ENCODE measurements at regions not wholly inside any gene's neighbourhood (a gene's known extent, or its start where the extent isn't known, plus 50 kb on each side); places are given as distances from the start of the nearest gene placed in this dataset.
"Not testable (repeated sequence)": the region's sequence is repeated elsewhere in the genome, so short reads cannot be mapped to it uniquely, and the experiment has no call there.

DNA sequence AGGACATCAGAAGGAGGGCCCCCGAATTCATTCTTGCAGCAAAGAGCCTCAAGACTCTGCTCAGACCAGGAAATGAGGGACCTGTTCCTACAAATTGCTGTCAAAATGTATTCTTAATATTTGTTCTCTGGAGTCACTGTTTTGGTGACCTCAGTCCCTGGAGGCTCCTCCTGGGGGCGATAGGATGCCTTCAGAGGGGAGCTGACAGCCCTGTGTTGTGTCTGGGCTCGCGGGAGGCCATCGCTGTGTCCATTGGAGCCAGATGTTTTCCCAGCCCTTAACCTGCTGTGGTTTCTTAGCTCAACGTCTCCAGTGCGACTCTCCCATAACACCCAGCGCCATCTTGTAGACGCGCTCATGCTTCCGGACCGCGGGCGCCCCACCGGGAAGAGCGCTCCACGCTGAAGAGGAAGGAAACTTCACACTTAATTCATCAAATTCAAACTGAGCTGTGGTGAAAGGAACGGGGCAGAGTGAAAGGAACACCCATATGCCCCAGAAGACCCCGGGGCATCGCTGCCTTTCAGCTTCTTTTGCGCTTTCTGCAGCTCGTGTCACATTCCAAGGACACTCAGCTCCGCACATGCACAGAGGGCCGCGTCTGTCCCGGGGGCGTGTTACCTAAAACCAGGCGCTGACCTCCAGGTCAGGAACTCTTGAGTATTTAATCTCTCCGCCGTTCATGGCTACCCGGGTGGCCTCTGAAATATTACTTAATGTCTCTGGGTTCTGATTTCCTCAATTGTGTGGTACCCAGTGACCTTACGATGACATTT lies 112.3 kb upstream of the GDNF start:
- DNase-seq = no peak

- no peak for DNase-seq
These were observed 110.6 kb upstream of the GDNF start for GRCh38 chr5:37950436-37950835.

DNA sequence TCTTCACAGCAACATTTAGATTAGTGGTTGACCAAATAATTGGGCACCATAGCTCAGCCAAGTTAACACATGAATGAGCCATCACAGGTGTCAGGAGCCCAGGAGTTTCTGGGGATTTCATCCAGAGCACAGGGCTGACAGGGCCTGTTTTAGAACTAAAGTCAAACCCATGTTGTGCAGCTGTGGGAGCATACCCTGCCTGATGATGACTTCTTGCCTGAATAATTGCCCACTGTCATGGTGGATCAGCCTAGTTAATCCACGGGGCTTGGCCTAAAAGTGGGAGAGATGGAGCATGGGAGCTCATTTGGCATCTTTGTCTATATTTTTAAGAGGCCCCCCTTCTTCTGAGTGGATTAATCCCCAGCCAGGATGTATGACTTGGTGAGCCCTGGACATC lies 105.6 kb upstream of the GDNF start:
- no peak for DNase-seq

DNA sequence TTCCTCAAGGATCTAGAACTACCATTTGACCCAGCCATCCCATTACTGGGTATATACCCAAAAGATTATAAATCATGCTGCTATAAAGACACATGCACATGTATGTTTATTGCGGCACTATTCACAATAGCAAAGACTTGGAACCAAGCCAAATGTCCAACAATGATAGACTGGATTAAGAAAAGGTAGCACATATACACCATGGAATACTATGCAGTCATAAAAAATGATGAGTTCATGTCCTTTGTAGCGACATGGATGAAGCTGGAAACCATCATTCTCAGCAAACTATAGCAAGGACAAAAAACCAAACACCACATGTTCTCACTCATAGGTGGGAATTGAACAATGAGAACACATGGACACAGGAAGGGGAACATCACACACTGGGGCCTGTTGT lies 103.3 kb upstream of the GDNF start:
- not testable (repeated sequence) for DNase-seq

- DNase-seq = no peak
These were observed 101.2 kb upstream of the GDNF start for GRCh38 chr5:37940931-37941623.

GRCh38 chr5:37938861-37939260 lies 99.0 kb upstream of the GDNF start:
- no peak for DNase-seq

DNA sequence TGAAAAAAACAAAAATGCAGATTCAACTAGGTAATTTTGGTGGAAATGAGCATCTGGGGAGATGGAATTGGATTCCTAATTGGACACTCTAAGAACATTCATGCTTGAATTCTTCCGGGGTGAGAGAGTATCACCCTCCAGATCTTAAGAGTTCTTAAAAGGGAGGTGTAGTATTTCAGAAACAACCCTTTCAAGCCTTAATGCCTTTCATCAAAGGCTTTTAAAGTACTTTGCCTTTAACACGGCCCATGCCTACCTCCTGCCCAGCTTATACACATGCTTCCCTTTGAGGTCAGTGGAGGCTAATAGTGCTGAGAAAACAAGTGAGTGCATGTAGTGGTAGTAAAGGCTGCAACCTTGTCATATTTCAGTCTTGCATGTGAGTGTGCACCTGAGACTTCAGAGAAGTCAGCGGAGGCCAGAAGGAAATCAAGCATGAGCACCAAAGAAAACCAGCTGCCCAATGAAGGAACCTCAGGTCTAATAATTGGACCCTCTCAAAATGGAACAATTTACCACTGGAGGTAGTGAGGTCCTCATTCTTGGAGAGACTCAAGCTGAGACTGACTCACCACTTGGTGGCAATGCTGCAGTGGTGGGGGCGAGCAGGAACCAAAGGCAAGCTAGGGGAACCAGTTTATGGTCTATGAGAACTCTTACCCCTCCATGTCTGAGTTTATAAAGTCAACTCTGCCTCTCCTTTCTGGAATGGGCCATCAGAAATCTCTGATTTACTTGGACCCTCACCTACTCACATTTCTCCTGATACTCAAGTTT lies 98.4 kb upstream of the GDNF start:
- no peak for DNase-seq

- no peak for DNase-seq
These were observed 96.2 kb upstream of the GDNF start for GRCh38 chr5:37936091-37936490.

- no peak for DNase-seq
These were observed 93.7 kb upstream of the GDNF start for GRCh38 chr5:37933576-37933975.

DNA sequence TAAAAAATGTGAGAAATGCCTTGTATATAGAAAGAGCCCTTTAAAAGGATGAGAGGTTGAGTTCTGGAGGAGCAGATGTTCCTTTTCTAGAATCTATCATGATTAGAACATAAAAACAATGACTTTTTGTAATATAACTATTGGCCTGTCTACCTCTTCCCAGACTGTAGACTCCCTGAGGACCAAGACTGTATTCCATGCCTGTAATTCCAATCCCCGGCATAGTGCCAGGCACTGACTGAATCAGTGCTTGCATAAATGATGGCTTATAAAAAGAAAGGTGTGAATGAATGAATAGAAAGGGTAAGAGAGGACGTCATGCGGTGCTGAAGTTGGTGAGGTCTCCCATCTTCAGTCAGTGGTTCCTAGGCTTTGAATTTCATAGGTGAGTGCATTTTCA lies 92.6 kb upstream of the GDNF start:
- no peak for DNase-seq

GRCh38 chr5:37931541-37931940 lies 91.7 kb upstream of the GDNF start:
- no peak for DNase-seq

GRCh38 chr5:37930350-37930749 lies 90.5 kb upstream of the GDNF start:
- DNase-seq = no peak

GRCh38 chr5:37929791-37930190 lies 90.0 kb upstream of the GDNF start:
- no peak for DNase-seq

- not testable (repeated sequence) for DNase-seq
These were observed 87.9 kb upstream of the GDNF start for GRCh38 chr5:37927753-37928152.

DNA sequence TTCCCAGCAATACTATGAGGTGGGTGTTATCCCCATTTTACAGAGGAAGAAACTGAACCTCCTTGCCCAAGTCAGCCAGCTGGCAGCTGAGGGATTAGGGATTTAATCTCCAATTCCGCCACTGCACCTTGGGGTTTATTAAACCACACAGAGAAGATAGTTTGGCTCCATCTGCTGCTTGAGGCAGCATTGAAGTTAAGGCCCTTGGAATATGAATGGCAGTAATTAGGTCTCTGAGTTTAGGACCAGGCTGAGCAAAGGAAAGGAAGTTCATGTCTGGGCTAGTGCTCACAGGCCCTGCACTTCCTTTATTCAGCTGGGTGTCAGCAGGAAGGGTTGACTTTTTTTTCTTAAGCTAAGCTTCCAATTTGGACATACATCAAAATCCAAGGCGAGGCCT lies 86.9 kb upstream of the GDNF start:
- no peak for DNase-seq

DNA sequence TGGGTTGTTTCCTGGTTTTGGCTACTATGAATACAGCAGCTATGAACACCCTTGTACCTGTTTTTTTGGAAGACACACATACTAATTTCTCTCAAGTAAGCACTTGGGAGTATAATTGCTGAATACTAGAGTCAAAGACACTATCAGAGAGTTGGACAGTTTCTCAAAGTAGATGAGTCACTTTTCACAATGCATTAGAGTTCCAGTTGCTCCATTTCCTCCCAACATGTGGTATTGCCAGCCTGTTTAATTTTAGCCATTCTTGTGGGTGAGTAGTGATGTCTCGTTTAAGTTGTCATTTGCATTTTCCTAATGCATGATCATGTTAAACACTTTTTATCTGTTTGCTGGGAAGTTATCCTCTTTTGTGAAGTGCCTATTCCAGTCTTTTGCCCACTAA lies 81.6 kb upstream of the GDNF start:
- no peak for DNase-seq

GRCh38 chr5:37918424-37918823 lies 78.6 kb upstream of the GDNF start:
- DNase-seq = no peak

DNA sequence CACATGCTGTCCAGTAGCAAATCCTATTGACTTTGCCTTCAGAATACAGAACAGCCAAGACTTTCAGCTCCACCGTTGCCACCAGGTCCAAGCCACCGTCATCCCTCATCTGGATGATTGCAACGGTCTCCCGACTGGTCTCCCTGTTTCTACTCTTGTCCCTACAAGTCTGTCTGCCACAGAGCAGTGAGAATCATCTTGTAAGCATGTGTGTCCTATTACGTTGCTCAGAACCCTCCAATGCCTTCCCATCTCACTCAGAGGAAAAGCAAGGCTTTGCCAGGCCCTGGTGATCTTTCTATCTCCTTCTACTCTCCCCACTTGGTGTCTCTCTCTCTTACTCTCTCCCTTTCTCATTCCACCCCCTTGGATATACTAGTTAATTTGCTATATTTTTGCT lies 76.7 kb upstream of the GDNF start:
- DNase-seq = no peak

DNA sequence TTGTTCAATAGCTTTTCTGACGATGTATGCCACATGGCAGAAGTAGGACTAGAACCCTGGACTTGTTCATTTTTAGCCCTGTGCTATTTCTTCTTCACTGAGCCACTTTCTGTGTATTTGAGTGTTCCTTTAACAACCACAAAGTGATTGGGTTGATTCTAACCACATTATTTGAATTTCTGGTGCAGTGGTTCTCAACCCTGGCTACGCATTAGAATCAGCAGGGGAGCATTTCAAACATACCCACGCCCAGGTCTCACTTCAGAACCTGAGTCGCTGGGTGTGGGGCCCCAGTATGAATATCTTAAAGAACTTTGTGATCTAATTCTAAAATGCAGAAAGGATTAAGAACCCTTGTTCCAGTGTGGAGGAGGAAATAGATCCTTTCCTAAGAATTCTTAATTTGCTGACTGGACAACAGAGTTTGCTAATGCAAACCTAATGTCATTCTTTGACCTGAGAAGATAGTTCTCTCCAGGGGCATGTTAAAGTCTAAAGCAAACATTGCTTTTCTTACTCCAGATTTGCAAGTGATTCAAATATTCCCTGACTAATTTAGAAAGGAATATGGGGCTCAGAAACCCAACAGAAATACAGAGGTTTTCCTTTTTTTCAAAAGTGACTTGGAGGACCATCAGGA lies 75.4 kb upstream of the GDNF start:
- no peak for DNase-seq

- not testable (repeated sequence) for DNase-seq
These were observed 69.9 kb upstream of the GDNF start for GRCh38 chr5:37909610-37910266.

DNA sequence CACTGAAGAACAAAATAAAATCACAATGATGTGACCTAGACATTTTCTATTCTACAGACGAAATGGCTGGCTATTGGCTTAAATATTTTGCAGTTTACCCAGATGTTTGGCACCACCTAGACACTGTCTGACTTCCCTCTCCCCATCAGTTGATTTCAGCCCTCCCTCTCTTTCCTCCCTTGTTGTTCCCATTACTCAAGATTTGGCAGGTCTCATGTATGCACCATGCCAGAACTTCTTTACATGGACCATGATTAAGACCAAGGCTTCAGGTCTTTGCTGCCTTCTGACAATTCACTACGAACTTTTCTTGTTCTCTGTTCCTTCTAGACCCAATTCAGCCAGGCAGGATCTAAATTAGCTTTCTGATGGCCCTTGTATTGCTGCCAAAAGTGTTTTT lies 66.6 kb upstream of the GDNF start:
- no peak for DNase-seq

DNA sequence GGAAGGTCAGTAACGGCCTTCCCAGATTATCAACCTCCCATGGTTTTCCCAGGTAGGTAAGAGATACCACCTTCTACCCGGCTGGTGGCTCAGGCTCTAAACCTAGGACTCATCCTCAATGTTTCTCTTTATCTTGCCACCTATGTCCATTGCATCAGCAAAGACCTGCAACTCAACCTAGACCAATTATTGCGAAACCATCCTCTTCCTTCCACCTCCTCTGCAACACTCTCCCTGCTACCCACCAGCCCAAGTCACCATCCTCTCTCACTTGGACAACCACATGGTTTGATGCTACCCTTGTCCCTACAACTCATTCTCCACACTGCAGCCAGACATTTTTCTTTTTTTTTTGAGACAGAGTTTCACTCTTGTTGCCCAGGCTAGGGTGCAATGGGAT lies 65.4 kb upstream of the GDNF start:
- no peak for DNase-seq

DNA sequence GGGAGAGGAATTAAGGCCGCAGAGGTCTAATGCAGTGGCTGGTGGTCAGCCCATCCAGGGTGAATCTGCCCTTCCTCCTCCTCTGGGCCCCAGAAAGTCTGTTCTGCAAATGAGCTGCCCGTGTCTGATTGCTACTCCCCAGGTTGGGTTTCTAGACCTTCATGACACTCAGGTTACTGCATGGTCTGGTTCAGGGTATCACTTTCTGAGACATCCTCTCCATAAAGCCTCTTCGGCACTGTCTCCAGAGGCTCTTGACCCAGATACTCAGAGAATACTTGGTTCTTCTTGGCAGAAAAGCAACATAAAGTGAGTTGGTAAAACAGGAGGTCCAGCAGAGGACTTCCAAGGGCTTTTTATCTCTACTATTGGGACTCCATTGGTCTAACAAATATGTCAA lies 62.5 kb upstream of the GDNF start:
- no peak for DNase-seq

Measured in stimulated activated CD4-positive, alpha-beta T cell treated with anti-CD3 and anti-CD28 coated beads, Interleukin-1b, Interleukin-23, amount 100 ng/mL, for 48 hours (primary cell).